ENCODE measurements at regions not wholly inside any gene's neighbourhood (a gene's known extent, or its start where the extent isn't known, plus 50 kb on each side); places are given as distances from the start of the nearest gene placed in this dataset.

DNA sequence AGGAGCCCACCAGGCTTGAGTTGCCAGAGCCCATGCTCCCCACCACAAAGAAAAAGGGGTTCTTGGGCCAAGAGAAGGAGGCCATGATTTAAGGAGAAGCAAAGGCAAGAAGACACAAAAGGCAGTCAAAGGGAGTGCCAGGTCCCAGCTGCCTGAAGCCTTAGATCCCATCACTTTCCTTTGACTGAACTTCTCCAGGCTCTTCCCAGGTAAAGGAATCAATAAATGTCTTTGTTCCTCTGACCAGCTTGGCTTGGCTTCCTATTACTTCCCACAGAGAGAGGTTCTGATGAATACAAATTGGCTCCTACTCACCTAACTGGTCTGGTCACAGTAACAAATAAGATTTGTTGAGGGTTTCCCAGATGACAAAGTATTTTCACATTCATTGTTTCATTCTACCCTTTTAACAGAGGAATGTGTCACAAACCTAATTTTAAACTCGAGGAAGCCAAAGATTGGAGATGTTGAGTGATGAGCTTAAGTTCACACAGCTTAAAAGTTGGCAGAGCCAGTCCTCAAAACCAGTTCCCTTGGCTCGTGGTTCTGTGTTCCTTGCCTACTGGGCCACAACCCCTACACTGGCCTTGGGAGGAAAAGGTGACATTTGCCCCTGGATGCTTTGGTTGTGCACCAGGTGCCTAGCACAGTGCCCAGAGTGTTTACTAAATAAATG, 96.4 kb upstream of the SESN3 start:
- DNase-seq (ENCODE audit: low read depth in 2 of 2, low spot score in 1 of 2) = no peak

- no peak for DNase-seq (ENCODE audit: low read depth in 2 of 2, low spot score in 1 of 2)
These were observed 94.8 kb upstream of the SESN3 start for GRCh38 chr11:95325777-95326258.

GRCh38 chr11:95324826-95325225, 93.8 kb upstream of the SESN3 start:
- DNase-seq (ENCODE audit: low read depth in 2 of 2, low spot score in 1 of 2) = no peak

DNA sequence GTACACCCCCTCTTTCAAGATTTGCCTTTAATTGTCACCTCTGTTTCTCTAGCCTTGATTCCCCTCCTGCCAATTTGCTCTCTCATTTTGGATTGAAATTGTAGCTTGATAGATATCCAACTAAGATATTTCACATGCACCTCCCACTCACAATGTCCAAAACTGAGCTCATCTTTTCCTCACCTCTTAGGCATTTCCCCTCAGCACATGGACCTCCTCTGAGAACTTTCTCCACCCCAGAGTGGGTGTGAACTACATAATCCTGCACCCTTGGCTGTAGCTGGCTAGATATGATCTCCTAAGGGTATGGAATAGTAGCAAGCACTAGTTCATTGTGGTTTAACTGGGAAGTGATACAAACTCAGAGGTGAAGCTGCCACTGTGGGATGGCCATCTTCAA, 91.5 kb upstream of the SESN3 start:
- no peak for DNase-seq (ENCODE audit: low read depth in 2 of 2, low spot score in 1 of 2)

DNA sequence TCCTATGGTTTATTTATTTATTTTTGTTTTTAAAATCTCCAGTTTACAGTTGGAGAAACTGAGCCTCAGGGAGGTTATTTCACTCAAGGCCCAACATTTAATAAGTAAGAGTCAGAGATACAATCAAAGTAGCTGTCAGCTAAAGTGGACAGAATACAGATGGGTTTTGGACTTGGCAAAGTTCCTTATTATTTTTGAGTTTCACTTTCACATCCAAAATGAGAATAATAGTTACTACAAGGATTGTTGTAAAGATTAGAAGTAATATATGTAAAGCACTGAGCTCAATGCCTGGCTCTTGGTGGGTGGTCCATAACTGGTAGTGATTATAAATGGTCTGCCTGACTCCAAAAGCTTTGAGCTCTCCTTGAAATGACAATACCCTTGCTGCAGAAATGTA, 87.5 kb upstream of the SESN3 start:
- no peak for DNase-seq (ENCODE audit: low read depth in 2 of 2, low spot score in 1 of 2)

- DNase-seq (ENCODE audit: low read depth in 2 of 2, low spot score in 1 of 2) = no peak
These were observed 77.6 kb upstream of the SESN3 start for GRCh38 chr11:95308512-95309035.

DNA sequence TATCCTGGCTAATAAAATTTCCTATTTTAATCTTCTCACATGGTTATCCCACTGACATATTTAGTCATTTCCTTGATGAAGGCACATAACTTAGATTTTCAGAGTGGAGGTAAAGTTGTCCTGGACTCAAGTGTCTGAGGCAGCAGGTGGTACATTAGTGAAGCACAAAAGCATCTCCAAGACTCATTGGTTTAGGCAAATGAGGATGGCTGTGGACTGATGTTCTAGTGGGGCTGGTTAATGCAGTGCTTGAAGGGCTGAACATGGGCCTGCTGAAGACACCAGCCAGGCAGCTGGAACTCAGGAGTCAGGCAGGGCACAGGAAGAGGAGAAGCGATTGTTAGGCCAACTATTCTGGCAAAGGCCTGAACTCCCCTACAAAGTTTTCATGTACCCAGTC, 76.3 kb upstream of the SESN3 start:
- DNase-seq (ENCODE audit: low read depth in 2 of 2, low spot score in 1 of 2) = no peak

DNA sequence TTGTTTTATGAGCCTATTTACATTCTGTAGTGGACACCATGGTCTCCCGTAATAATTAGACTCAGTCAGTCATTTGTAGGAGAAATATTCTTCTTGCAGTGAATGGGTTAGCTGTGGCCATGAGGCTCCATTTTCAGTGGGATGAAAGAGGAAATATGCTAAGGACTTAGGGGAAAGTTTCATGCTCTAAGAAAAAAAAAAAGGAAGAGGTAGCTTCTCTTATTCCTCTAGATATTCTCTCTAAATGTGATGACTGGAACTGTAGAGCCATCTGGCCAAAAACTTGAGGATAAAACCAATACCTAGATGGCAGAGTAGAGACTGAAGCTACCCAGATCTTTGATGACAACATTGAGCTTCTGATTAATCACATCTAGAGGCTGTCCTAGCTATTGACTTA, 75.8 kb upstream of the SESN3 start:
- DNase-seq (ENCODE audit: low read depth in 2 of 2, low spot score in 1 of 2) = no peak

DNA sequence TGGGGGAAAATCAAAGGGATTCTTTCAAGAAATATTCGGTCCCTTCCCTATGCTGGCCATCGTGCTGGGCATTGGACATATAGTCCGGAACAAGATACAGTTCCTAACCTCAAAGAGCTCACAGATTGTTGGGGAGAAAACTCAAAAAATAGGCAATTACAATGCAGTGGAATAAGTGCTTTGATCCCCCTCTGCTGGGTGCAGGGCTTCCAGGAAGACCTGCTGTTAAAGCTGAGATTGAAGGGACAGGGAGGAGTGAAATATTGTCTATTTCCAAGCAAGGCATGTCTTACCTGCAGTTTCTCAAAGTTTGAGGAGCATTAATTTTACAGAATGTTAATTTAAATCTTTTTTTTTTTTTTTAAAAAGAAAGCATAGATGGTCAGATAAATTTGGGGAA, 75.1 kb upstream of the SESN3 start:
- DNase-seq (ENCODE audit: low read depth in 2 of 2, low spot score in 1 of 2) = no peak

- no peak for DNase-seq (ENCODE audit: low read depth in 2 of 2, low spot score in 1 of 2)
These were observed 74.7 kb upstream of the SESN3 start for GRCh38 chr11:95305705-95306104.

DNA sequence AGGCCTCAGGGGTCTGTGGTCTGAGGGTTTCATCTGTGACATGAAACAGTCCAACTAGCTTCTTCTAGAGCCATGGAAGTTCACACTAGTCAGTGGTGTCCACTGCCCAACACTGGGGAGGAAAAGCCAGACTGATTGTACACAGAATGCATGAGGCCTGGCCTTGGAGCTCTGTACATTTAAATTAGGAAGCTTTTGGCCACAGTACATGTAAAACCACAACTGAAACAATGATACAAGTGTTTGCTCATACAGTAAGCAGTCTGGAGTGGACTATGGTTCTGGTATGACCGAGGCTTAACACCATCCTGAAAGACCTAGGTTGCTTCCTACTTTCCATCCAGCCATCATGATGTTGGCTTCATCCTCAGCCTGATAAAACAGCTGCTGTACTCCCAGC, 73.8 kb upstream of the SESN3 start:
- DNase-seq (ENCODE audit: low read depth in 2 of 2, low spot score in 1 of 2) = no peak

DNA sequence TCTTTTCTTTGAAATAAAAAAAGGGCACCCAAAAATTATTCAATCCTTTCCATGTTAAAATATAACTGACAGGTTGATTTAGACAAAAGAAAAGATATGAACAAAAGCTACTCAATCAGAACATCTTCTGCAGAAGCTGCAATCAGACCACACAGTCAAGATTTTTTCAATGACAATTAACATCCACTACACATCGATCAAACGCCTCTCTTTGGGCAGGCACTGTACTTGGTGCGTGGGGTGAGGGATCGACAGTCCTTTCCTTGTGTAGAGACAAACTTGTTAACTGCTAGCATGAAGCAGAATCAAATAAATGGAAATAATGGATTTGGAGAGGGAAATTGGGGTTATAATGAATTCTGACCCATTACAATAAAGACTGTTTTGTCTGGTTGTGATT, 71.2 kb upstream of the SESN3 start:
- no peak for DNase-seq (ENCODE audit: low read depth in 2 of 2, low spot score in 1 of 2)

DNA sequence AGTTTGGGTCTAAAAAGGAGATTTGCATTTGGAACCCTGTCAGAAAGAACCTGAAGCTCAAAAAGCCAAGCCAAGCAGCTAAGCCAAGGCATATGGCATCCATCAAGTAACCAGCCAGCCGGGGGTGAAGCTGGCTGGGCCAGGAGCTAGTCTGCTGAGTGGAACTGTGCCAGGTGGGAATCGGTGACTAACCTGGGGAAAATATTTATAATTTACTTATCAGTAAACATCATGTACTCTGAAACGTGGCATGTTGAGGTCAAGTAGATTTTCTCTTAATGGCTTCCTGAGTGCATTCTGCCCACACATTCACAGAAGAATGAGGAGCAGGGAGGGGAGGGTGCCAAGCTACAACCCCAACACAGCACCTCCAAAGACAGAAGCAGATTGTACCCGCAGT, 70.5 kb upstream of the SESN3 start:
- DNase-seq (ENCODE audit: low read depth in 2 of 2, low spot score in 1 of 2) = no peak

GRCh38 chr11:95299078-95299679, 68.2 kb upstream of the SESN3 start:
- no peak for DNase-seq (ENCODE audit: low read depth in 2 of 2, low spot score in 1 of 2)

- DNase-seq (ENCODE audit: low read depth in 2 of 2, low spot score in 1 of 2) = no peak
These were observed 66.9 kb upstream of the SESN3 start for GRCh38 chr11:95297680-95298452.

DNA sequence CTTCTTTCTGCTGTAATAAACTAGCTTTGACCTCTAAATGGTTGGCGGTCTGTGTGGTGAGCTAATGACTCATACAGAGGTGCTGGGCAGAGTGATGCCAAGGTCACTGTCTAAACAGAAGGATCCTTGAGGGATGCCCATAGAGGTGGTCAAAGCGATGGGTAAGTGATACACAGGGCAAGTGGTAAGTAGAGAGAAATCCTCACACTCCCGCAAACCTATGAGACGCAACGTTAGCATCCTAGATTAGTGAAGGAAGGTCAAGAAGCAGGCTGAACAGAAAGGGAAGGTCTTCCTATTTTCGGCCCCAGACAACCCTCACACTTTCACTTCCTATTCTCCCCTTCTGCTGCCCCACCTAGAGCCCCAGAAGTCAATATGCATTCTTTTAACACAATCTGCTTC, 65.6 kb upstream of the SESN3 start:
- DNase-seq (ENCODE audit: low read depth in 2 of 2, low spot score in 1 of 2) = no peak

GRCh38 chr11:95296165-95296564, 65.2 kb upstream of the SESN3 start:
- no peak for DNase-seq (ENCODE audit: low read depth in 2 of 2, low spot score in 1 of 2)

DNA sequence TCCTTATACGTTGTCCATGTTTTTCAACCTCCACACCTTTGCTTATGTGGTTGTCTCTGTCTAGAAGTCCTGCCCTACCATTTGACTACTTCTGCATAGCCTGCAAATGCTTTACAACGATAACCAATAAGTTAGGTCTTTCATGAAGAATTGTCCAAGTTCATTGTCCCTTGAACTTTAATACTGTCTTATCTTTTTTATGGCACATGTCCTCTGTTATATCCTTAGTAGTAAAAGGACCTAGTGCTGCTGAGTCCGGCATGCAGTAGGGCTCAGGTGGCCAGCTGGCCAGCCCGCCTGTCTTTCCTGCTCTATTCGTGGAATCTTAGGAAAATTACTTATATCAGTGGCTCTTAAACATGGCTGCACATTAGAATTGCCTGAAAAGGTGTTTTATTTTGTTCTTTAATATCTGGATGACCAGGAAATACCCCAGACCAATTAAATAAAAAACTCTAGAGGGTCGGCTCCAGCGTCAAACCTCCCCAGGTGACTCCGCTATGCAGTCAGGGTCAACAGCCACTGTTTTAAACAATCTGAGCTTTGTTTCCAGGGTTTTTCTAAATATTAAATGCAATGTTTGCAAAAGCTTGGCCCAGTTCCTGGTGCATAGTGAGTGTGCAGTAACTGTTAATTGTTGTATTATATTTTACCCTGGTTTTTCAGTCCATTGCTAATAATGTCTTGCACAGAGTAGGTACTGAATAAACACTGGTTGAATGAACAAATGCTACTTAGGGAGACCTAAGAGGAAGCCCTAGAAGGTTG, 64.6 kb upstream of the SESN3 start:
- no peak for DNase-seq (ENCODE audit: low read depth in 2 of 2, low spot score in 1 of 2)

DNA sequence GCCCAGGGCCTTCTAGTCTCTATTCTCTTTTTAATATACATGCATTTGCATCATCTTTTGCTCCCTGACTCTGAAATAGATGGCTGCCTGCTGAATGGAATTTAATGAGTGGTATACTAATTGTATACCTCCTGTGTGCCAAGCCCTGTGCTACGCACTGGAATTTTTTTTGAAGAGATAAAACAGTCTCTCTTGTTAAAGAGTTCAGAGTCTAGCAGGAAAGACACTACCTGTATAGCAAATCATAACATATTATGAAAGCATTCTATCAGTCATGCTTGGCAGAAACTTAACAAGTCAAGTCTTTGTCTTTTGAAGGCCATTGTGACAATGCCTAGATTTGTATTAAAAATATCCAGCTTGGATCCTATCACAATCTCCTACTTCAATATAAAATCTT, 63.7 kb upstream of the SESN3 start:
- no peak for DNase-seq (ENCODE audit: low read depth in 2 of 2, low spot score in 1 of 2)

DNA sequence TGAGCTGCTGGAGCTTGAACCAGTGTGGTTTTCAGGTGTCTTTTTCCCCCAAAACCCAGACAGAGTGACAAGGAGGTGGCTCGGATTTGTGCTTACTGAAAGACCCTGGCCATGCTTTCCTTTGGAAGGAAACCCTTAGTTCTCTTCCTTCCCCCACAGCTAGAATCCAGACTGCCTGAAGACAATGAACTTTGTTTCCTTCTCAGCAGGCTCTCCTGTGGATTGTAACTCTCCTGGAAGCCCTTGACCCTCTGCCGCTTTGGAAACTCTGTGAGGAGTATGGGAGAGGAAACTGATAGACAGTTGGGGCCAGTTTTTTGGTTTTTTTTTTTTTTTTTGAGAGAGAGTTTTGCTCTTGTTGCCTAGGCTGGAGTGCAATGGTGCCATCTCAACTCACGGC, 62.1 kb upstream of the SESN3 start:
- DNase-seq (ENCODE audit: low read depth in 2 of 2, low spot score in 1 of 2) = no peak

GRCh38 chr11:95291946-95292345, 60.9 kb upstream of the SESN3 start:
- DNase-seq (ENCODE audit: low read depth in 2 of 2, low spot score in 1 of 2) = no peak
